ENCODE measurements at regions not wholly inside any gene's neighbourhood (a gene's known extent, or its start where the extent isn't known, plus 50 kb on each side); places are given as distances from the start of the nearest gene placed in this dataset.
"Not testable (repeated sequence)": the region's sequence is repeated elsewhere in the genome, so short reads cannot be mapped to it uniquely, and the experiment has no call there.

DNA sequence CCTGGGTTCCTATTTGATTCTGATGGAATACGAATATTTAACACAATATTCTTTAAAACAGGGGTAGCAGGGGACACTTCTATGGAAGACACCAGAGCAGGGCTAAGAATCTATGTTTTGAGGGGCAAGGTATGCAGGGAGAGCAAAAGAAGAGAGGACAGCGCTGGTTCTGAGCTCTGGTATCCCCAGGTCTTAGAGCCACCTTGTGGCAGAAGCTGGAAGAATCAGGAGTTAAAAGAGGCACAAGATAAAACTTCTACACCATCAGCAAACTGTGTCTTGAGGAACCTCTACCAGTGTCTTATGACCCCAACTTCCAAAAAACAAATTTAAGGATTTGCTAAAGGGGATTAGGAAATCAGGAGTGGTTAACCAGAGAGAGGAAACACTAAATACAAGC lies 894.8 kb downstream of the TUBA3C start:
- TF ChIP-seq JUN (IDR thresholded peaks at IDR 0.05; ENCODE audit: borderline replicate concordance, insufficient read depth, insufficient read length, low read depth); POLR2A (IDR thresholded peaks at IDR 0.05; ENCODE audit: low read depth, low read length); CTCF (IDR thresholded peaks at IDR 0.05; ENCODE audit: extremely low read depth in 1 of 2, insufficient read depth in 1 of 2, low read depth in 1 of 2, low read length in 2 of 2); POLR2AphosphoS5 (IDR thresholded peaks at IDR 0.05; ENCODE audit: insufficient read depth, low read depth, low read length); EZH2 (IDR thresholded peaks at IDR 0.05; ENCODE audit: borderline replicate concordance, low read depth, low read length, severe bottlenecking); MYC (IDR thresholded peaks at IDR 0.05; ENCODE audit: low read depth, low read length); GATA2 (IDR thresholded peaks at IDR 0.05; ENCODE audit: insufficient read depth, insufficient read length, low read depth, low read length); FOS (IDR thresholded peaks at IDR 0.05; ENCODE audit: borderline replicate concordance, insufficient read depth, low read length): not testable (repeated sequence)
- TF ChIP-seq, protein P1, sequence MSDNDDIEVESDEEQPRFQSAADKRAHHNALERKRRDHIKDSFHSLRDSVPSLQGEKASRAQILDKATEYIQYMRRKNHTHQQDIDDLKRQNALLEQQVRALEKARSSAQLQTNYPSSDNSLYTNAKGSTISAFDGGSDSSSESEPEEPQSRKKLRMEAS (IDR thresholded peaks at IDR 0.05; ENCODE audit: insufficient read depth, insufficient read length): not testable (repeated sequence)
